C4-2B (cell line): ENCODE measurements at regions not wholly inside any gene's neighbourhood (a gene's known extent, or its start where the extent isn't known, plus 50 kb on each side); places are given as distances from the start of the nearest gene placed in this dataset.
"Not testable (repeated sequence)": the region's sequence is repeated elsewhere in the genome, so short reads cannot be mapped to it uniquely, and the experiment has no call there.

Source experiments
- H3K27ac ChIP-seq: fragments of 450-650 bp; 2 replicates; pipeline ENCODE4 v1.5.1; 2017
- ZFX ChIP-seq: fragments of 450-650 bp; IDR thresholded peaks from 2 replicates; pipeline ENCODE4 v1.6.1; 2017
- TF ChIP-seq, protein P1 (sequence below): fragments of 450-650 bp; conservative IDR thresholded peaks from 2 replicates; pipeline ENCODE4 v1.5.1; 2017; ENCODE audit warnings: mild to moderate bottlenecking

DNA sequence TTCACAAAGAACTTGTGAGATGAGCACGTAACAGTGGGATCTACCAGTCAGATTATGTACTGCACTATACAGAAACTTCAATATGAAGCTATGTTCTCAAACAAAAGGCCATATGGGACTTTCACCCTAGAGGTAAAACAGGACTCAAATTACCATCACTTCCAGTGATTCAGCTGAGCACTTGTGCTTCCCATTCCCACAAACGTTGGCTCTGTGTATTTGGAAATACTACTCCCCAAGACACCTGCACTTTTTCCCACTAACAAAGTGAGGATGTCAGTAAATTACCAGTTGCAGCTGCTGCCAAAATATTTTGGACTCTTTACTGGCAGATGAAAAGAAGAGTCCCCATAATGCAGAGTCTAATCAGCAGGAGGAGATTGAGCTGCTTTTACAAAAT lies 1570.1 kb downstream of the SI start:
- H3K27ac ChIP-seq, result no peak overlapping the region
- TF ChIP-seq, protein P1, sequence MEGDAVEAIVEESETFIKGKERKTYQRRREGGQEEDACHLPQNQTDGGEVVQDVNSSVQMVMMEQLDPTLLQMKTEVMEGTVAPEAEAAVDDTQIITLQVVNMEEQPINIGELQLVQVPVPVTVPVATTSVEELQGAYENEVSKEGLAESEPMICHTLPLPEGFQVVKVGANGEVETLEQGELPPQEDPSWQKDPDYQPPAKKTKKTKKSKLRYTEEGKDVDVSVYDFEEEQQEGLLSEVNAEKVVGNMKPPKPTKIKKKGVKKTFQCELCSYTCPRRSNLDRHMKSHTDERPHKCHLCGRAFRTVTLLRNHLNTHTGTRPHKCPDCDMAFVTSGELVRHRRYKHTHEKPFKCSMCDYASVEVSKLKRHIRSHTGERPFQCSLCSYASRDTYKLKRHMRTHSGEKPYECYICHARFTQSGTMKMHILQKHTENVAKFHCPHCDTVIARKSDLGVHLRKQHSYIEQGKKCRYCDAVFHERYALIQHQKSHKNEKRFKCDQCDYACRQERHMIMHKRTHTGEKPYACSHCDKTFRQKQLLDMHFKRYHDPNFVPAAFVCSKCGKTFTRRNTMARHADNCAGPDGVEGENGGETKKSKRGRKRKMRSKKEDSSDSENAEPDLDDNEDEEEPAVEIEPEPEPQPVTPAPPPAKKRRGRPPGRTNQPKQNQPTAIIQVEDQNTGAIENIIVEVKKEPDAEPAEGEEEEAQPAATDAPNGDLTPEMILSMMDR, result no peak

DNA sequence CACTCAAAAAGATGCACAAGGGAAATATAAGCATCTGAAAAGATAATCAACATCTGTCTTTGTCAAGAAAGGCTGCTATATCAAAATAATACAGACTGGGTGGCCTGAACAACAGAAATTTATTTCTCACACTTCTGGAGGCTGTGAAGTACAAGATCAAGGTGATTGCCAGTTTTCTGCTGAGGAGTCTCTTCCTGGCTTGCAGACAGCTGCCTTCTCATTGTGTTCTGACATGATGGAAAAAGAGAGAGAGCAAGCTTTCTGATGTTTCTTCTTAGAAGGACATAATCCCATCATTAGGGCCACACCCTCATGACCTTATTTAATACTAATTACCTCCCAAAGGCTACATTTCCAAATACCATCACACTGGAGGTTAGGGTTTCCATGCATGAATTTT lies 1573.3 kb downstream of the SI start:
- TF ChIP-seq, protein P1, result no peak
- no peak for TF ChIP-seq ZFX
- no peak overlapping the region for H3K27ac ChIP-seq

DNA sequence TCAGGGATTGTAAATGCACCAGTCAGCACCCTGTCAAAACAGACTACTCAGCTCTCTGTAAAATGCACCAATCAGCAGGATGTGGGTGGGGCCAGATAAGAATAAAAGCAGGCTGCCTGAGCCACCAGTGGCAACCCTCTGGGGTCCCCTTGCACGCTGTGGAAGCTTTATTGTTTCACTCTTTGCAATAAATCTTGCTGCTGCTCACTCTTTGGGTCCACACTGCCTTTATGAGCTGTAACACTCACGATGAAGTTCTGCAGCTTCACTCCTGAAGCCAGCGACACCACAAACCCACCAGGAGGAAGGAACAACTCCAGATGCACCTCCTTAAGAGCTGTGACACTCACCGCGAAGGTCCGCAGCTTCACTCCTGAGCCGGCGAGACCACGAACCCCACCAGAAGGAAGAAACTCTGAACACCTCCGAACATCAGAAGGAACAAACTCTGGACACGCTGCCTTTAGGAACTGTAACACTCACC lies 1578.5 kb downstream of the SI start:
- not testable (repeated sequence) for H3K27ac ChIP-seq

DNA sequence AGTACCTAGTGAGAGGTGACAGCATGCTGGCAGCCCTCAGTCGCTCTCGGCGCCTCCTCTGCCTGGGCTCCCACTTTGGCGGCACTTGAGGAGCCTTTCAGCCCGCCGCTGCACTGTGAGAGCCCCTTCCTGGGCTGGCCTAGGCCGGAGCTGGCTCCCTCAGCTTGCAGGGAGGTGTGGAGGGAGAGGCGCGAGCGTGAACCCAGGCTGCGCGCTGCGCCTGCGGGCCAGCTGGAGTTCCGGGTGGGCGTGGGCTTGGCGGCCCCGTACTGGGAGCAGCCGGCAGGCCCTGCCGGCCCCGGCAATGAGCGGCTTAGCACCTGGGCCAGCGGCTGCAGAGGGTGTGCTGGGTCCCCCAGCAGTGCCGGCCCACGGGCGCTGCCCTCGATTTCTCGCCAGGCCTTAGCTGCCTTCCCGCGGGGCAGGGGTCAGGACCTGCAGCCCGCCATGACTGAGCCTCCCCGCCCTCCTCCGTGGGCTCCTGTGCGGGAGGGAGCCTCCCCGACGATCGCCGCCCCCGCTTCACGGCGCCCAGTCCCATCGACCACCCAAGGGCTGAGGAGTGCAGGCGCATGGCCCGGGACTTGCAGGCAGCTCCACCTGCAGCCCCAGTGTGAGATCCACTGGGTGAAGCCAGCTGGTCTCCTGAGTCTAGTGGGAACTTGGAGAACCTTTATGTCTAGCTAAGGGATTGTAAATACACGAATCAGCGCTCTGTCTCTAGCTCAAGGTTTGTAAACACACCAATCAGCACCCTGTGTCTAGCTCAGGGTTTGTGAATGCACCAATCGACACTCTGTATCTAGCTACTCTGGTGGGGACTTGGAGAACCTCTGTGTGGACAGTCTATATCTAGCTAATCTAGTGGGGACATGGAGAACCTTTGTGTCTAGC lies 1579.2 kb downstream of the SI start:
- H3K27ac ChIP-seq, result not testable (repeated sequence)

DNA sequence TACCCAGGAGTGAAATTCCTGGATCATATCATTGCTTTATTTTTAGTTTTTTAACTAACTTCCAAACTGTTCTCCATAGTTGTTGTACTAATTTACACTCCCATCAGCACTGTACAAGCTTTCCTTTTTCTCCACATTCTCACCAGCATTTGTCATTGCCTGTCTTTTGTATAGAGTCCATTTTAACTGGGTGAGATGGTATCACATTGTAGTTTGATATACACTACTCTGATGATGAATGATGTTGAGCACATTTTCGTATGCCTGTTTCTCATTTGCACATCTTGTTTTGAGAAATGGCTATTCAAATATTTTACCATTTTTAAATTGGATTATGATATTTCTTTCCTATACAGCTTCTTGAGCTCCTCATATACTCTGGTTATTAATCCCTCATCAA lies 1586.6 kb downstream of the SI start:
- TF ChIP-seq, protein P1, result no peak
- no peak for TF ChIP-seq ZFX
- H3K27ac ChIP-seq, result no peak overlapping the region

DNA sequence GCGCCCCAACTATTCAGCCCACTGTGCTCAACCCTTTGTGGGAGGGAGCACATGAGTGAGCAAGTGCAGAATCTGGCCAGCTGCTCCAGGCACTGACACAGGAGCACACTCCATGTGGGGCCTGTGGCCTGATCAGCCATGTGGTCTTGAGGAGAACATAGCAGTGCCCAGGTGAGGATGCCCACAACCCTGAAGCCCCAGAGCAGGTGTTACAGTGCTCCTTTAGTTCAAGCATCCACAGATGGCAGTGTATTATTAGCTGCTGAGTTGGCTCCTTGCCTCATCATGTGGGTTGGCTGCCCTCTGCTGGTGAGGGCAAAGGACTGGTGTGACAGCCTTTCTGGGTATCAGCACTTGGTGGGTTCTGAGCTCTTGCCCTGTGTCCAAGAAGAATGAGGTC lies 1588.2 kb downstream of the SI start:
- H3K27ac ChIP-seq, result no peak overlapping the region
- TF ChIP-seq, protein P1, result peak; percentile 90
- TF ChIP-seq ZFX, result no peak

DNA sequence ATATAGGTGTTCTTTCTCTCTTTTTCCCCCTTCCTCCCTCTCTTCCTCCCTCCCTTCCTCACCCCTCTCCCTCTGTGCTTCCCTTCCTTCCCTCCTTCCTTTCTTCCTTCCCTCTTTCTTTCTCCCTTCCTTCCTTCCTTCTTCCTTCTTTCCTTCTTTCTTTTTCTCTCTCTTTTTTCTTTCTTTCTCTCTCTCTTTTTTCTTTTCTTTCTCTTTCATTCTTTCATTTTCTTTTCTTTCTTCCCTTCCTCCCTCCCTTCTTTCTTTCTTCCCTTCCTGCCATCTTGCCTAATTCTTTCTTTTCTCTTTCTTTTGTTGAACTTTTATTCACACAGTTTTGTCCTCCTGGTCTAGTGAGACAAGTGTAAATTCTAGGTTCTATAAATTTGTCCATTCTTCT lies 1595.6 kb downstream of the SI start:
- no peak for TF ChIP-seq ZFX
- TF ChIP-seq, protein P1, result no peak
- H3K27ac ChIP-seq, result no peak overlapping the region

DNA sequence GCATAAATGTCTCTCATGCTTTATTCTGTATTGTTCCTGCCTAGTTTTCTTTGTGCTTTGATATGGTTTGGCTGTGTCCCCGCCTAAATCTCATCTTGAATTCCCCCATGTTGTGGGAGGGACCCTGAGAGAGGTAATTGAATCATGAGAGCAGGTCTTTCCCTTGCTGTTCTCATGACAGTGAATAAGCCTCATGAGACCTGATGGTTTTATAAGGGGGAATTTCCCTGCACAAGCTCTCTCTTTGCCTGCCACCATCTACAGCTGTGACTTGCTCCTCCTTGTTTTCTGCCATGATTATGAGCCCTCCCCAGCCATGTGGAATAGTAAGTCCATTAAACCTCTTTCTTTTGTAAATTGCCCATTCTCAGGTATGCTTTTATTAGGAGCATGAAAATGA lies 1596.6 kb downstream of the SI start:
- no peak for TF ChIP-seq ZFX
- TF ChIP-seq, protein P1, result no peak
- no peak overlapping the region for H3K27ac ChIP-seq
